ENCODE measurements at regions not wholly inside any gene's neighbourhood (a gene's known extent, or its start where the extent isn't known, plus 50 kb on each side); places are given as distances from the start of the nearest gene placed in this dataset.

DNA sequence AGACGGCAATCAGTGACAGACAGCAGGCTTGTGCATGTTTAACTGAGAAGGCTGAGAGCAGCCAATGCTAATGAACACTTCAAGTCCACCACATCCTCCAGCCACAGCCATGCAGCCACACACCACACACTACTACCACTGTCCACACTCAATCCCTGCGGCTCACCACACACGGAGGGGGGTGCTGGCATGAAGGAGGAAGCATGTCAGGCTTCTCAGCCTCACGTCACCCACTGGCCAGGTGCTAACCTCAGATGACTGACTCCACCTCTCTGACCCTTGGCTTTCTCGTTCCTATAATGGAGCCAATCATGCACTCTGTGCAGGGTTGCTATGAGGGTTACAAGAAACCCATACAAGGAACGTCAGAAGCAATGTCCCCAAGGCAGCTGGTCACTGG, 165.4 kb upstream of the RNF32 start:
- no peak for FAIRE-seq

- FAIRE-seq, result no peak
Measured at GRCh38 chr7:156474241-156474743, 166.3 kb upstream of the RNF32 start.

DNA sequence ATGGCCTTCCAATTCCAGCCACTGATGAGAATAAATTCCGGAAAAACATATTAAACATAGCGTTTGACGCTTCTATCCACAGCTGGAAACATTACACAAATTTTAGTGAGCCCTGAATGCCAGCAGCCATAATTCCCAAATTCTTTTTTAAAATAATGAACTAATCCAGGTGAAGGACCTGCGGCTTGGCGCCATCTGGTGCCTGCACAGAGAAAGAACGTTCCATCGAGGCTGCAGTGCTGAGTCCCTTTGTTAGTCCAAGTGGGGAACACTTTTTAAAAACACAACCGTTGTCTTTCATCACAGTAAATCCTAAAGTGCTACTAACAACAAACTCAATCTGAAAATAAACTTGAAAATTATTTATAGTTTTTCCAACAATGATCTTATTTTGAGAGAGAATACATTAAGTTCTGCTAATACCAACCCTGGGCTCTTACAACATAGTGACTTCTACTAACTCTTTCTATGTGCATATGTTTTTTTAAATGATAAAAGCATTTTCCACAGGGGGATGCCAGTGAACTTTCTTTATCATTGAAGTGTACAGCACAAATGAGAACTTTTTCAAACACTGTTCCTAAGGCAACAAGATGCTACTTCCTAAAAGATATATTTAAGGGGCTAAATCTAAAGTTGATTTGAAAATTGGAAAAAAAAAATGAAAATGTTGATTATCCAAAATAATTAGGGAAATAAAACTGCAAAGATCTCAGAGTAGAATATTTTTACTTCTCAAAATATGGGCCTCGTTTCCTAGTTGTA, 166.9 kb upstream of the RNF32 start:
- FAIRE-seq, result no peak

GRCh38 chr7:156472267-156472666, 168.3 kb upstream of the RNF32 start:
- no peak for FAIRE-seq

GRCh38 chr7:156470399-156471320, 169.9 kb upstream of the RNF32 start:
- FAIRE-seq, result no peak

GRCh38 chr7:156466955-156467625, 173.5 kb upstream of the RNF32 start:
- FAIRE-seq, result no peak

DNA sequence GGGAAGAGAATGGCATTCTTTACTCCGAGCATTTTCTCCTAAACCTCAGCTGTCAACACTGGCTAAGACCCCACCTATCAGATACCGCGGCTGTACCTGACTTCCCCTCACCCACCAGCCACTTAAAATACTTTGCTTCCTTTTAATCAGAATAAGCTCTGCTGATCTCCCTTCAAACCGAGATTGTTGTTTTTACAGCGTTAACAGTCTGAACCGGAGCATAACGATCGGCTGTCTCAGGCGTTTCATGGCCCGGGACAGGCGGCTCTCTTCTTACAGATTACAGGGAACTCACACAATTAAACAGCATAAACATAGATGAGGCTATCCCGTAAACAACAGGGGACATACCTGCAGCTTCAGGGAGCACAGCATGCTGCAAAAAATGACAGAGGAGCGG, 174.3 kb upstream of the RNF32 start:
- FAIRE-seq, result no peak

DNA sequence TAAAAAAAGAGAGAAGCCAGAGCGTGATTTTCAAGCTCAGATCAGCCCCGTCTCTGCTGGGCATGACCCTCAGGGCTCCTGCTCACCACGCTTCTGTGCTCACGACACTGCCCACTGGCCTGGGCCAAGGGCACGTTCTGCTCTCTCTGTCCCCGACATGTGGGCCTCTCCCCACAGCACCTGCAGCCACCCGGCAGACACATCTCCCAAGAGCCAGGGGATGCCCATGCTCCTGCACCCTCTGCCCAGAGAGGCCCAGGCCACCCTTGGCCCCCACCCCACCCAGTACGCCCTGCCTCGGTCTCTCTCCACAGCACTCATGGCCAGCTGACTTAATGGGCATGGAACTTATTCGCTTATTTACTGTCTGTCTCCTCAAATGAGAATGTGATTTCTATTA, 175.4 kb upstream of the RNF32 start:
- FAIRE-seq, result no peak

- no peak for FAIRE-seq
Measured at GRCh38 chr7:156464339-156464738, 176.2 kb upstream of the RNF32 start.

DNA sequence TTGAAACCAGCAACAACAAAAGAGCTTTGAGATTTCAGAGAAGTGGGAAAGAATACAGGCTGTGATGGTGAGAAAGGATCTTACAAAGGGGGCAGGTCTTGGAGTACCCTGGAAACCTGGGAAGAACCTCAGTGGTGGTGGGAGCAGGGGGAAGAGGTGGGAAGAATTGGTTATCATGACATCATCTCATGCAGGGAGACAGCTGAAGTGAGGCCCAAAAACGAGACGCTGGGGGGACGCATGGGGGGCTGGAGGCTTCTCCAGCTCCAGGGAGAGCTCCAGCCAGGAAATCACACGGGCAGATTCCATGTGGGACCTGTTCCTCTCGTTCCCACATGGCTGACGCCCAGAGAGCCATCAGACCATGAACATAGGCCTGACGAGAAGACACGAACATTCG, 177.3 kb upstream of the RNF32 start:
- FAIRE-seq, result no peak

DNA sequence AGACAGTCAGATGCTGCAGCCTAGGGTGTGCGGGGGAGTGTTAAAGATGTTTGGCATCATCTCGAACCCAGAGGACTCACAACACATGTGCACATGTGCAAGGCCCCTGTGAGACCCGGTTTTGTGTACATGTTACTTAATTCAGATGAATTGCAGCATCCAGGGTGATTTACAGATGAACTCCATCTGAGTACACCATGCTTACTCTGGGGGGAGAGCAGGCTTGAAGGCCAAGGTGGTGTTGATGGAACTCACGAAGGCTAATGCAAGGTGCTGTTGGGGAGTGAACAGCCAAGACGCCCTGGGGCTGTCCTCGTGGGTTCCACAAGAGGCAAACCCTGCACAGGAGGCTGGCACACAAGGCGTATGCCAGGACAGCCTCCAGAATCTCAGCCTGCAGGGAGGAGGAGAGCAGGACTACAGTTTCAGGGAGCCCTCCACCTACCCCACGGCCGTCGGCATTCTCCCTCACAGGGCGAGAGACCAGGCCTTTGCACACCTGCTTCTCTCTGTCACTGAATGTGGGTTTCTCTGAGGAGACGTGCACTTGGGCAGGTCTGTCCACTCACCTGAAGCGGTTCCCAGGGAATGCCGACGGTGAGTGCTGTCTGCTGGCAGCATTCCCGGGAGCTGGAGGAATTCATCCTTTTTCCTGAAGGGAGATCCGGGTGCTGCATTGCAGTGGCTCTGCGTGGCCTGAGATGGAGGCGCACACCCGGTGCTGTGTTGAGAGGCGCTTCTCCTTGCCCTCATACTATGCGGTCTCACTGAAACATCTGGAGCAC, 178.5 kb upstream of the RNF32 start:
- no peak for FAIRE-seq

- FAIRE-seq, result no peak
Measured at GRCh38 chr7:156460858-156461627, 179.5 kb upstream of the RNF32 start.

DNA sequence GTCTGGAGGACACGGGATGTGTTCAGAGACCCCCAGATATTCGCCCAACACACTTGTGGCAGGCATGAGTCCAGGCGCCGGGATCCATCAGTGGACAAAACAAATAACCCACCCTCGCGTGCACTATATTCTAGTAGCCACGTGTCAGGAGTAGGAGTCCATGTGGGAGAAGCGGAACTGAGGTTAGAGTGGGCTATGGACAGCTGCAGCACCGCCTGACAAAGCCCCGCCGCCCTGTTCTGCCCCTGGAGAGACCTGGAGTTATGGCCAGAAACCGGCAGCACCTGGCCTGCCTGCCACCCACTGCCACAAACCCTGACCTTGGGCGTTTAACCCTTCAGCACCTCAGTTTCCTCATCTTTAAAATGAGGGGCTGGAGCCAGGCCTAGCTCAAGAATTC, 181.0 kb upstream of the RNF32 start:
- no peak for FAIRE-seq

DNA sequence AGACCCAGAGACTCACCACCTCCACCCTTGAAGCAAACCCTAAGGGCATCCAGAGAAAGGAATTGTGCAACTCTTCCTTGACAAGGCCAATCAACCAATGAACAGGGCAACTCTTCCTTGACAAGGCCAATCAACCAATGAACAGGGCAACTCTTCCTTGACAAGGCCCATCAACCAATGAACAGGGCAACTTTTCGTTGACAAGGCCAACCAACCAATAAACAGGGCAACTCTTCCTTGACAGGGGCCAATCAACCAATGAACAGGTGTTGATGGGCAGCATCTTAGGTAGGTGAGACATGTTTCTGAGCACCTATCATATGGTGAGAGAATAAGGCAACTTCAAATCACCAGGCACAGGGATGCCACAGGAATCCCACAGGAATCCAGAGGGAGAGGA, 181.5 kb upstream of the RNF32 start:
- FAIRE-seq, result no peak

- FAIRE-seq, result no peak
Measured at GRCh38 chr7:156458011-156458410, 182.6 kb upstream of the RNF32 start.

DNA sequence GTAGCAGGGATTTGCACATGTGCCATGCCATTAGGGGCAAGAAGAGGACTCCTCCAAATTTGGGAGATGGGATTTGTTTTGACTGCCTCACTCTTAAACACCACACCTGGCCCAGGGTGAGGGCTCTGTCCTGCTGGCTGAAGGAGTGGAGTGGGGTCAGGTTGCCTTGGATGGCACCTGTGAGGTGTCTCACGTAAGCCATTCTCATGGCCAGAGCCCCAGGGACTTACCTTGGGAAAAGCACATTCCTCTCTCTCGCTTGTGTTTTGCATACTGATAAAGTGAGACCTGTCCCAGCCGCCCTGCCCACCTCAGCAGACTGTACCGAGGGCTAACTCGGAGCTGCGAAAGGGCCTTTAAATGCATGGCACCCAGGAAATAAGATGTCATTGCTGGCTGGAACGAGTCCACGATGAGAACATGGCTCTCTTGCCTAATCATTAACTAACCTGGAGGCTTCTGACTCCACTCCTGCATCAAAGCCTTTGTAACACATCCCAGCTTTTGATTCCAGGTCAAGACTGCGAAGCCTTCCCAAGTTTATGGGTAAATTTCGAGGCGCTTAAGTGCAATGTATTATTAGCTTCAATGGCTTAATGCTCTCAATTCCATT, 184.0 kb upstream of the RNF32 start:
- FAIRE-seq, result no peak

DNA sequence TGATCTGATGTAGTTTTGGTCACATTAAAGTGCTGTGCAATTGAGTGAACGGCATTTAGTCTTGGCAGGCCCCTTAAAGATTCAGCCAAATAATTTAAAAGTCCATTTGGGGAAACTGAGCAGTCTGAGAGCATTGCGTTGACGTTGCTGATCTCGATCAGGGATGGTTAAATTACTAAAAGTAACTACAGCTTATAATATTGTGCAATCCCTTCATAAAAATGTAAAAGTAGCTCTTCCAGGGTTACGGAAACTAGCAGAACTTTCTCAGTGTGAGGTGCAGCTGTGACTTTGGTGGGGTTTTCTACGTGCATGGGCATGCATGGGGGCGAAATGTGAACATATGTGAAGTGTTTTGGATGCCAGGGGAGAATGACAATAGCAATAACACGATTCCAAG, 184.5 kb upstream of the RNF32 start:
- no peak for FAIRE-seq

- FAIRE-seq, result no peak
Measured at GRCh38 chr7:156450473-156450872, 190.1 kb upstream of the RNF32 start.

- FAIRE-seq, result no peak
Measured at GRCh38 chr7:156448918-156449317, 191.7 kb upstream of the RNF32 start.

DNA sequence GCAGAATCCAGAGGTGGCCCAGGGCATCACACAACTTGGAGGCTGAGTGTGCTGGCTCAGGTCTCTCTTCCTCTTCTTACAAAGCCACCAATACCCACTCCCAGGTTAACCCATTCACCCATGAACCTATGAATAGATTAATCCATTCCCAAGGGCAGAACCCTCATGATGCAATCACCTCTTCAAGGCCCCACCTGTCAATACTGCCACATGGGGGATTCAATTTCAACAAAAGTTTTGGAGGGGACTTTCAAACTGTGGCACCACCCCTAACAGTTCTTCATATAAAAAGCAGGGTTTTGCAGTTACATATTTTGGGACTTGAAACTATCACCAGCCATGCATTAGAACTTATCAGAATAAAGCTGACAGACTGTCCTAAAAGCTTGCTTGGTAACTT, 193.6 kb upstream of the RNF32 start:
- FAIRE-seq, result no peak
